Spleen (tissue), 7 donors: ENCODE measurements at regions not wholly inside any gene's neighbourhood (a gene's known extent, or its start where the extent isn't known, plus 50 kb on each side); places are given as distances from the start of the nearest gene placed in this dataset.

Source experiments
- CTCF ChIP-seq, 11 experiments: fragments of 200-600 bp in 7 of 11; fragments of 450-650 bp in 4 of 11; sonication (generic) in 4 of 11; IDR thresholded peaks in 8 of 11; conservative IDR thresholded peaks in 3 of 11; 1 replicate in 7 of 11; 2 replicates in 4 of 11; pipeline versions ENCODE4 v1.4.0 to v1.8.0; 2016 to 2021; ENCODE audit warnings: antibody characterized with exemption in 11 of 11, inconsistent platforms in 4 of 11, mild to moderate bottlenecking in 1 of 11
- POLR2A ChIP-seq, 3 donors: fragments of 450-650 bp; IDR thresholded peaks; one replicate each; pipeline ENCODE4 v1.5.1; 2017; ENCODE audit warnings: antibody characterized with exemption in 3 of 3, mild to moderate bottlenecking in 1 of 3
- donor health status: DM: no; HTN: no; CAD: no; lungs with moderate emphysema.
- donor health status: DM: no; HTN: no; CAD: no.
- donor health status: DM: no; HTN: no; CAD: no.

- no peak for TF ChIP-seq POLR2A (IDR thresholded peaks at IDR 0.05)
- no peak for TF ChIP-seq CTCF (IDR thresholded peaks at IDR 0.05 in 8 of 11, conservative IDR thresholded peaks at IDR 0.05 in 3 of 11)
Observed at GRCh38 chr4:31324814-31325213, 604.6 kb downstream of the PCDH7 start.
